GM19468 (cell line): ENCODE measurements at regions not wholly inside any gene's neighbourhood (a gene's known extent, or its start where the extent isn't known, plus 50 kb on each side); places are given as distances from the start of the nearest gene placed in this dataset.
"Not testable (repeated sequence)": the region's sequence is repeated elsewhere in the genome, so short reads cannot be mapped to it uniquely, and the experiment has no call there.

ENCODE experiments used
- ATAC-seq: cut with Tn5 transposase; IDR thresholded peaks from one replicate; pipeline ENCODE4 v1.9.1; 2021; ENCODE audit warnings: mild to moderate bottlenecking, moderate library complexity, moderate number of reproducible peaks; ENCODE audit not compliant: unreplicated experiment; ENCODE audit errors: extremely low read depth

- ATAC-seq, result no peak
Measured at GRCh38 chr12:58117667-58118066, 176.3 kb downstream of the ATP23 start.

GRCh38 chr12:58125761-58126160 lies 184.4 kb downstream of the ATP23 start:
- not testable (repeated sequence) for ATAC-seq

- no peak for ATAC-seq
Measured at GRCh38 chr12:58131986-58132755, 190.8 kb downstream of the ATP23 start.

GRCh38 chr12:58138424-58138823 lies 197.1 kb downstream of the ATP23 start:
- no peak for ATAC-seq

- no peak for ATAC-seq
Measured at GRCh38 chr12:58139894-58140293, 198.5 kb downstream of the ATP23 start.

- ATAC-seq, result no peak
Measured at GRCh38 chr12:58140395-58140794, 199.0 kb downstream of the ATP23 start.

- no peak for ATAC-seq
Measured at GRCh38 chr12:58142991-58143390, 201.6 kb downstream of the ATP23 start.

- ATAC-seq, result no peak
Measured at GRCh38 chr12:58143498-58143995, 202.2 kb downstream of the ATP23 start.

DNA sequence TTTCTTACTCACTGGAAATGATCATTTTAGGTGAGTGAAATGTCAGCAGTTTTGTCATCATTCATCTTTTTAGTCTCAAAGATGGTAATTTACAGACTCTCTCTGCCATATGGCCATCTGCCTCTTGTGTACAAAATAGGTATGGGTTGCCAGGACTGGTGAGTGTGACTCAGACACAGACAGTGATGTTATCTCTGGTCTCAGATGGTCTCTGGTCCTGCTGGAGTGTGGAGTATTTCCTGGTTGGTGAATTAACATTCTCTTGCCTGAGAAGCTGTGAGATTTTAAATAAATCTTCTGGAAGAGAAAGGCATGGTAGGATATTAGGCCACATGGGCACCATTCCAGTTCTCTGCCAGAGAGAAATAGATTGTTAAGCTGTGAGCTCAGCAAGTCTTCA lies 207.0 kb downstream of the ATP23 start:
- no peak for ATAC-seq

GRCh38 chr12:58148976-58149375 lies 207.6 kb downstream of the ATP23 start:
- ATAC-seq, result no peak

GRCh38 chr12:58154359-58154758 lies 213.0 kb downstream of the ATP23 start:
- no peak for ATAC-seq

DNA sequence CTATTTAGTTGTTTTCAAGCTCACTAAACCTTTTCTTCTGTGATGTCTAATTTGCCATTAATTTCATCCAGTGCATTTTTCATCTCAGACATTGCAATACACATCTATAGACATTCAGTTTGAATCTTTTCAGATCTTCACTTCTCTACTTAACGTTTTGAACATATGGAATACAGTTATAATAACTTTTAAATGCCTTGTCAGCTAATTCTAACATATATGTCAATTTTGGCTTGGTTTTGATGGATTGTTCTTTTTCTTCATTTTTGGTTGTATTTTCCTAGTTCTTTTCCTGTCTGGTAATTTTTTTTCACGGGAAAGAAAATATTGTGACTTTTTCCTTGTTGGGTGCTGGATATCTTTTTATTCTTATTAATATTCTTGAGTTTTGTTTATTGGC lies 215.3 kb downstream of the ATP23 start:
- no peak for ATAC-seq

DNA sequence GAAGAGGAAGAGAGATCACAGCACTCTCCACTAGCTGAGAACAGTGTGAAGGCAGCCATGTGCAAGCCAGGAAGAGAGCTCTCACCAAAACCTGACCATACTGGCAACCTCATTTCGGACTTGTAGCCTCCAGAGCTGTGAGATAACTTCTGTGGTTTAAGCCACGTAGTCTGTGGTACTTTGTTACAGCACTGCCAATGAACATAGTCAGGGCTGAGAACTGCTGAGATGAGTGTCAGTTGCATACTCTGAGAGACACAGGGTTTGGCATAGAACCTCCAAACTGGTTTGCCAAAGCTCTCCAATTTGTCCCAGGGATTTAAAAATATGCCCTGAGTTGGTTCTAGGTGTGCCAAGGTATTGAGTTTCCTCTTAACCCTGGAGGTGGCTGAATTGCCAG lies 218.6 kb downstream of the ATP23 start:
- ATAC-seq, result no peak

GRCh38 chr12:58161773-58162172 lies 220.4 kb downstream of the ATP23 start:
- ATAC-seq, result no peak

GRCh38 chr12:58163021-58163420 lies 221.7 kb downstream of the ATP23 start:
- ATAC-seq, result no peak

DNA sequence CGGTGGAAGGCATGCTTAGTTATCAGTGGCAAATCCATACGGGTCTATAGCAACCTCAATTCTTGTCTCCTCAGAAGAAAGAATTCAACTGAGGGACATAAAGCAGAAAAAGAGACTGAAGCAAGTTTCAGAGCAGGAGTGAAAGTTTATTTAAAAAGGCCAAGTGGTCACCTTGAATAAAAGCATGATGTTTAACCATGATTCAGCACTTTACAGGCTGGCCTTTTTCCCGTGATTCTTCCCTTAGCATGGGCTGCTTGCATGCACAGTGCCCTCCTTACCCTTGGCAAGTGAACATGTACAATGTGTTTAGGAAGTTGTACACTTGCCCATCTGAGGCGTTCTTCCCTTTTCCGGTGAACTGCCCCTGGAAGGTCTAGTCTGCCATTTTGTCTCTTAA lies 225.3 kb downstream of the ATP23 start:
- no peak for ATAC-seq

DNA sequence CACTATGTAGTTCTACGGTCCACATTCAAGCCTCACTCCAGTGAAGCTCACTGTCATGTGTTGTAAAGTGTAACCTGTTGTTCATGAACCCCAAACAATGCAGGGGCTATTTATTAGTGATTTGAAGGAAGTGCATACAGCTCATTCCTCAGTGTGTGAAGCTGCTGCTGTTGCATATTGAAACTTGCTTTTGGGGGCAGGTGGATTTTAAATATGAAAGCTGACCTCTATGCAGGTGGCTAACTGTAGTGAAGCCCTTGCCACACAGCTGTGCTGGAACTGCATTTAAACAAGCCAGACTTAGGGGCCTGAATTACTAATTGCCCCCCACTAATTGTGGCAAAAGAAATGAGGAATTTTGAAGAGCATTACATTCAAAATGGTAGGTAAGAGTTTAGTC lies 226.3 kb downstream of the ATP23 start:
- ATAC-seq, result no peak

DNA sequence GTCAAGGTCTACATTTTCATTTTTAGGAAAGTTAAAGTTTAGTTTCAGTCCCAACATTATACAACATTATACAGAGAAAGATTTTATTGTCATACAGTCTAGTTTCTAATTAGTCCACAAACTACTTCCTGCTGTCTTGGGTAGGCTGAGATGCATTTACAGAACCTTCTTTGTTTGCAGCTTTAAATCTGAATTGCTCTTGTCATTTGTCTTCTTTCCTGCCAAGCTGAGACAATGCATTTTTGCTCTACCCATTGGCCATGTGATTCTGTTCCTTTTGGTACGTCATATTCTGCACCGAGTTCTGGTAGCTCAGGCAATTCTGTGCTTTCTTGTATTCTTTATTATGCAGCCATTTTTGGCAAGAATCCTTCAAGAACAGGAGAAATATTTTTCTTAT lies 228.5 kb downstream of the ATP23 start:
- ATAC-seq, result no peak

GRCh38 chr12:58171914-58172313 lies 230.5 kb downstream of the ATP23 start:
- no peak for ATAC-seq

- ATAC-seq, result no peak
Measured at GRCh38 chr12:58172433-58173073, 231.2 kb downstream of the ATP23 start.

DNA sequence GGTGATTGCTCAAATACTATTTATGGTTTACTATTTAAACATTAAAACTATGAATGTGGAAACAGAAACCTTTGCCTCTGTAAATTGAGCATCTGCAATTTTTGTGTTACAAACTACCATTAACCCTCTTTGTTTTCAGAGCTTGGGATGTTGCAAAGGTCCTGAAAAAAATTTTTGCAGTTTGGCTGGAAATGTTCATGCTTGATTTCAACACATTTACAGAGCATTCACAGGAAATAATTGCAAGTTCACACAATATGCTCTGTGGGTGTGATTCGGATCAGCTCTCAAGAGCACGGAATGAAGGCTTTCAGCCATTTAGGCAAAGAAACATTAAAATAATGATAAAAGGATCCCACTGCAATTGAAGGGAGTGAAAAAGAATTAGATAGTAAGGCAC lies 232.9 kb downstream of the ATP23 start:
- no peak for ATAC-seq
